ENCODE measurements at regions not wholly inside any gene's neighbourhood (a gene's known extent, or its start where the extent isn't known, plus 50 kb on each side); places are given as distances from the start of the nearest gene placed in this dataset.
"Not testable (repeated sequence)": the region's sequence is repeated elsewhere in the genome, so short reads cannot be mapped to it uniquely, and the experiment has no call there.

DNA sequence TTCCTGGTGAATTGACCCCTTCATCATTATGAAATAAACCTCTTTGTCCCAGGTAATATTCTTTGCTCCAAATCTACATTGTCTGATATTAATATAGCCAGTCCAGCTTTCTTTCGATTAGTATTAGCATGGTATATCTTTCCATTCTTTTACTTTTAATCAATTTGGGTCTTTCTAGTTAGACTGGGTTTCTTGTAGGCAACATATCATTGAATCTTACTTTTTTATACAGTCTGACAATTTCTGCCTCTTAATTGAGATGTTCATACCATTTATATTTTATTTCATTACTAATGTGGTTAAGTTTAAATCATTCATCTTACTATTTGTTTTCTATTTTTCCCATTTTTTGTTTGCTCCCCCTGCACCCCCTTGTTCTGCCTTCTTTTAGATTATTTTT is 61.7 kb upstream of the LIFR start:
- ATAC-seq (no peak), DNase-seq (no peak)
- Histone ChIP-seq H3K27me3 (no peaks in the 10 kb centered on the region), H3K4me3 (no peak overlapping the region), H3K36me3 (no peaks in the 10 kb centered on the region), H3K9me3 (peaks cover 0 to 33% (median 7%) of the 10 kb centered on the region in 11 donors), H3K27ac (no peak overlapping the region), H3K4me1 (peaks cover 0 to 26% (median 6%) of the 10 kb centered on the region in 9 donors)
- 96 to 98% methylated on average over 1 of the region's 1 CpG for WGBS, 2 donors
- no peak for TF ChIP-seq CTCF (IDR thresholded peaks at IDR 0.05)
- intact Hi-C loops (cut with DNase I) = no loop called here

DNA sequence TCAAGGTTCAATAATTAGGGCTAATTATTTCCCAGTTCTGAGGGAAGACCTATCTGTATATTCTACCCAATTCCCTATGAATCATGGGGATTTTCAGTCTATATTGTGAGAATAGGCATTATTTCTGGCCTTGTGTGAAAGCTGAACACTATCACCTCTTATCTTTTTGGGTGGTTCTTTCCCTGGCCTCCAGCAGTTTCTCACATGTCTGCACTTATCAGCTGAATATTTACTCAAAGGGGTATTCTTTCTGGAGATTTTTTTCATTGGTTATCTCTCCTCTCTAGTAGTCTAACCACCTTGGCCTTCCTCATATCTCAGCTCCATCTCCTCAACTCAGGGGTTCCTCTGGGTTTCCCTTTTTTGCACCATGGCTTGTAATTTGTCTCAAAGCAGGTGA is 64.9 kb upstream of the LIFR start:
- no peak for TF ChIP-seq CTCF (IDR thresholded peaks at IDR 0.05)
- Histone ChIP-seq H3K36me3 (no peaks in the 10 kb centered on the region), H3K27me3 (no peaks in the 10 kb centered on the region), H3K4me1 (peaks cover 0 to 12% (median under 1%) of the 10 kb centered on the region in 9 donors), H3K9me3 (peaks cover 0 to 33% (median 7%) of the 10 kb centered on the region in 11 donors), H3K27ac (no peak overlapping the region), H3K4me3 (no peak overlapping the region)
- DNase-seq (no peak), ATAC-seq (no peak)
- intact Hi-C loops (cut with DNase I) = no loop called here

DNA sequence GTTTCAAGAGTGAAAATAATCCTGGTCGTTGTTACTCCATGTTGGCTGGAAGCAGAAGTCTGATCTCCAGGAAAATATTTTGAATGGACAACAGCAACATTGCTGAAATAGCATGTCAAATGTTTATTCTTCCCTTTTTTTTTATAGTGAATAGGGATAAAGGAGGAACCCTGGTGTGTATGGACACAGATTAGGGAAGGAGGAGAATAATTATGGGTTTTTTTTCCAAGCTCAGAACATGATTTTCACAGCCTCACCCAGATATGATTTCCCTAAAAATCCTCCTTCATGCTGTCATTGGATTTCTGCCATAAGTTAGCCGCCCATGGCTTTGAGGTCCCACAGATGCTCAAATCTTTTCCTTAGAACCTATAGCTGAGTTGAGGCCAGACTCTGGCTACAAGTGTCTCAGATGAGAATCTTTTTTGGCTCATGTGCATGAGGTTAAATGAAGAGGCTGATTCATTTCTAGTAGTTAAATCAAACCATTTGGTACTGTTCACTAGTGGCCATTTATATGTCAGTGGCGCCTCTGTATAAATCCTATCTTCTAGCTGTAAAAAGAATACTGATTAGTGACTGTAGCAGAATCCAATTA is 65.5 kb upstream of the LIFR start:
- Histone ChIP-seq H3K27me3 (no peaks in the 10 kb centered on the region), H3K4me3 (no peak overlapping the region), H3K4me1 (peaks cover 0 to 8% (median 0%) of the 10 kb centered on the region in 9 donors), H3K27ac (peak overlapping the region in 2 of 10 donors; percentile 12 to 30), H3K36me3 (no peaks in the 10 kb centered on the region), H3K9me3 (peaks cover 0 to 37% (median 7%) of the 10 kb centered on the region in 11 donors)
- no peak for TF ChIP-seq CTCF (IDR thresholded peaks at IDR 0.05)
- intact Hi-C loops (cut with DNase I) = no loop called here
- 74 to 76% methylated on average over 3 of the region's 3 CpGs for WGBS, 2 donors
- ATAC-seq = peak in 2 of 8 donors; percentile 19 to 20
- DNase-seq = no peak

DNA sequence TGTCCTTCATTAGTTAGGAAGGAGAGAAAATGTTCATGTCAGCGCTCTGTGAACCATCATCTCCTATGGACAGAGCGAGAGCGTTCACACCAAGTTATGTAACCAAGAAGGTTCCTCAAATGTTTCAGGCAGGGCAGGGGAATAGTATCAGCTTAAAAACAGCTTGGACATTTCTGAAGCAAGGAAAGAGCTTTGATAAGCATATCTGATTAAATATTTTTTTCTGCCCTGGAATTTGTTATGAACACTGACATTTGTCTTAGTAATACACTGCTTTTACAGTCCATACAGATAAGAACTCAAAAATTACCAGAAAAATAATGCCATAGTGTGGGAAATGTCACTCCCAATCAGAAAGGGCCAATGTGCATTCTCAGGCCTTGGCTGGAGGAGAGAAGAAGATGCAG is 66.3 kb upstream of the LIFR start:
- DNase-seq (no peak), ATAC-seq (peak in 5 of 8 donors; percentile 34 to 67 (median 53))
- Histone ChIP-seq H3K36me3 (no peaks in the 10 kb centered on the region), H3K27ac (peak overlapping the region in 2 of 10 donors; percentile 15 to 30), H3K27me3 (no peaks in the 10 kb centered on the region), H3K9me3 (peaks cover 0 to 33% (median 7%) of the 10 kb centered on the region in 11 donors), H3K4me1 (peaks cover 0 to 8% (median 0%) of the 10 kb centered on the region in 9 donors), H3K4me3 (no peak overlapping the region)
- WGBS, 2 donors = 63 to 73% methylated on average over 3 of the region's 3 CpGs
- no peak for TF ChIP-seq CTCF (IDR thresholded peaks at IDR 0.05)
- intact Hi-C loops (cut with DNase I) = no loop called here

GRCh38 chr5:38624541-38624940 is 68.1 kb upstream of the LIFR start:
- ATAC-seq; H3K27ac ChIP-seq; H3K27me3 ChIP-seq; H3K4me3 ChIP-seq; H3K36me3 ChIP-seq; intact Hi-C loops (cut with DNase I); DNase-seq; H3K4me1 ChIP-seq: not testable (repeated sequence)
- H3K9me3 ChIP-seq = peaks cover 0 to 14% (median 0%) of the 10 kb centered on the region in 11 donors
- WGBS, 2 donors = 96 to 98% methylated on average over 12 of the region's 12 CpGs

DNA sequence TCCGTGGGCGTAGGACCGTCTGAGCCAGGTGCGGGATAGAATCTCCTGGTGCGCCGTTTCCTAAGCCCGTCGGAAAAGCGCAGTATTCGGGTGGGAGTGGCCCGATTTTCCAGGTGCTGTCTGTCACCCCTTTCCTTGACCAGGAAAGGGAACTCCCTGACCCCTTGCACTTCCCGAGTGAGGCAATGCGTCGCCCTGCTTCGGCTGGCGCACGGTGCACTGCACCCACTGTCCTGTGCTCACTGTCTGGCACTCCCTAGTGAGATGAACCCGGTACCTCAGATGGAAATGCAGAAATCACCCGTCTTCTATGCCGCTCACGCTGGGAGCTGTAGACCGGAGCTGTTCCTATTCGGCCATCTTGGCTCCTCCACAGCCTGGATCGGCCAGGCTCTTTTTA is 74.9 kb upstream of the LIFR start:
- H3K27ac ChIP-seq; H3K36me3 ChIP-seq; intact Hi-C loops (cut with DNase I); H3K4me3 ChIP-seq; ATAC-seq; H3K27me3 ChIP-seq; H3K4me1 ChIP-seq; DNase-seq: not testable (repeated sequence)
- WGBS, 2 donors = 94 to 97% methylated on average over 24 of the region's 24 CpGs
- peaks cover 0 to 27% (median 2%) of the 10 kb centered on the region in 11 donors for H3K9me3 ChIP-seq

Data from heart right ventricle (tissue), 16 donors.